IMR-90 (cell line): ENCODE measurements at regions not wholly inside any gene's neighbourhood (a gene's known extent, or its start where the extent isn't known, plus 50 kb on each side); places are given as distances from the start of the nearest gene placed in this dataset.

Source experiments
- ATAC-seq: fragments of 200-7000 bp; cut with Tn5 transposase; 2 replicates; pipeline ENCODE4 v1.9.1; 2020; ENCODE audit warnings: low read depth, mild to moderate bottlenecking, moderate library complexity
- BruUV-seq: library from RNA; stranded (reverse); fragments of 400-500 nt; replicated peaks from 2 replicates; lab custom pipeline; 2021; lab: Mats Ljungman, UMichigan
- CTCF ChIA-PET: fragments of 300-600 bp; formaldehyde crosslinking; extraction: SDS; loops from one replicate; lab custom pipeline; 2021; ENCODE audit warnings: antibody characterized with exemption; lab: Yijun Ruan, JAX
- POLR2A ChIA-PET: fragments of 300-600 bp; sonication (Branson Sonifier 250); formaldehyde crosslinking; loops from one replicate; lab custom pipeline; 2022; ENCODE audit warnings: antibody characterized with exemption; ENCODE audit not compliant: unreplicated experiment; lab: Charles Lee
- DNase-seq: peaks from one replicate; pipeline ENCODE4 v3.0.0; 2013
- H2AFZ ChIP-seq: replicated peaks from 2 replicates; pipeline ENCODE3; 2013; ENCODE audit warnings: low read length, mild to moderate bottlenecking; ENCODE audit not compliant: poor library complexity
- H2AK5ac ChIP-seq: 2 replicates; pipeline ENCODE4 v1.6.1; 2013; ENCODE audit warnings: low read depth, low read length, inconsistent platforms
- H2AK9ac ChIP-seq: replicated peaks from 2 replicates; pipeline ENCODE3; 2013; ENCODE audit warnings: mild to moderate bottlenecking, low read depth, low read length, moderate library complexity; ENCODE audit not compliant: poor library complexity
- H2BK120ac ChIP-seq: 2 replicates; pipeline ENCODE4 v1.6.1; 2013; ENCODE audit warnings: low read depth, low read length, inconsistent platforms
- H2BK15ac ChIP-seq: 3 replicates; pipeline ENCODE4 v1.6.1; 2013; ENCODE audit warnings: low read depth, low read length, inconsistent platforms
- H2BK20ac ChIP-seq: 2 replicates; pipeline ENCODE4 v1.6.1; 2013; ENCODE audit warnings: low read depth, mild to moderate bottlenecking, inconsistent platforms, low read length, moderate library complexity
- H2BK5ac ChIP-seq: 2 replicates; pipeline ENCODE4 v1.6.1; 2013; ENCODE audit warnings: mild to moderate bottlenecking, low read depth, low read length, inconsistent platforms; ENCODE audit not compliant: poor library complexity, severe bottlenecking
- H3K14ac ChIP-seq: replicated peaks from 2 replicates; pipeline ENCODE4 v1.6.1; 2013; ENCODE audit warnings: low read depth, low read length, inconsistent platforms
- H3K18ac ChIP-seq: 2 replicates; pipeline ENCODE4 v1.6.1; 2013; ENCODE audit warnings: low read depth, low read length, control low read depth
- H3K23ac ChIP-seq: 2 replicates; pipeline ENCODE4 v1.6.1; 2013; ENCODE audit warnings: low read depth, low read length, inconsistent platforms
- H3K27ac ChIP-seq: 2 replicates; pipeline ENCODE4 v1.5.1; 2013; ENCODE audit warnings: mild to moderate bottlenecking, control low read depth, low read length; ENCODE audit not compliant: insufficient read depth
- H3K27me3 ChIP-seq: 2 replicates; pipeline ENCODE4 v1.6.1; 2013; ENCODE audit warnings: low read length; ENCODE audit not compliant: control insufficient read depth, insufficient read depth
- H3K36me3 ChIP-seq: 2 replicates; pipeline ENCODE4 v1.6.1; 2013; ENCODE audit warnings: low read length, mixed read lengths; ENCODE audit not compliant: control insufficient read depth, insufficient read depth
- H3K4ac ChIP-seq: 2 replicates; pipeline ENCODE4 v1.6.1; 2013; ENCODE audit warnings: low read depth, low read length, inconsistent platforms
- H3K4me1 ChIP-seq: 2 replicates; pipeline ENCODE4 v1.6.1; 2013; ENCODE audit warnings: low read length, mixed read lengths; ENCODE audit not compliant: control insufficient read depth, insufficient read depth
- H3K4me2 ChIP-seq: 2 replicates; pipeline ENCODE4 v1.6.1; 2013; ENCODE audit warnings: low read depth, mild to moderate bottlenecking, control low read depth, low read length, moderate library complexity
- H3K4me3 ChIP-seq: 2 replicates; pipeline ENCODE4 v1.5.1; 2013; ENCODE audit warnings: low read depth, mild to moderate bottlenecking, control low read depth, low read length, moderate library complexity; ENCODE audit not compliant: insufficient read depth
- H3K56ac ChIP-seq: 2 replicates; pipeline ENCODE4 v1.6.1; 2013; ENCODE audit warnings: low read length, inconsistent platforms; ENCODE audit not compliant: insufficient read depth; ENCODE audit errors: extremely low read depth
- H3K79me1 ChIP-seq, 2 experiments: 2 replicates each; pipeline ENCODE4 v1.6.1; 2013; ENCODE audit warnings: low read length in 2 of 2, inconsistent platforms in 1 of 2, low read depth in 1 of 2
- H3K9ac ChIP-seq: 2 replicates; pipeline ENCODE4 v1.6.1; 2013; ENCODE audit warnings: low read depth, low read length, control low read depth
- H3K9me1 ChIP-seq: 2 replicates; pipeline ENCODE4 v1.6.1; 2013; ENCODE audit warnings: low read length, inconsistent platforms; ENCODE audit not compliant: insufficient read depth
- H3K9me3 ChIP-seq: 2 replicates; pipeline ENCODE4 v1.6.1; 2013; ENCODE audit warnings: low read length; ENCODE audit not compliant: control insufficient read depth, insufficient read depth
- H4K20me1 ChIP-seq: 2 replicates; pipeline ENCODE4 v1.6.1; 2013; ENCODE audit warnings: low read length, inconsistent platforms; ENCODE audit not compliant: insufficient read depth
- H4K5ac ChIP-seq: 2 replicates; pipeline ENCODE4 v1.6.1; 2013; ENCODE audit warnings: mild to moderate bottlenecking, low read depth, low read length, control low read depth
- H4K8ac ChIP-seq, 2 experiments: 2 replicates each; pipeline ENCODE4 v1.6.1; 2013; ENCODE audit warnings: low read depth in 2 of 2, low read length in 2 of 2, control low read depth in 1 of 2, inconsistent platforms in 1 of 2
- H4K91ac ChIP-seq: 2 replicates; pipeline ENCODE4 v1.6.1; 2013; ENCODE audit warnings: low read depth, low read length, inconsistent platforms; ENCODE audit not compliant: insufficient read depth
- BHLHE40 ChIP-seq: fragments of 150-350 bp; IDR thresholded peaks from 2 replicates; pipeline ENCODE4 v1.6.1; 2016; ENCODE audit warnings: mild to moderate bottlenecking, low read depth, low read length
- CEBPB ChIP-seq: IDR thresholded peaks from 2 replicates; pipeline ENCODE4 v1.6.1; 2012; ENCODE audit warnings: low read depth, low read length, improper control_type of control experiment
- CHD1 ChIP-seq: IDR thresholded peaks from 2 replicates; pipeline ENCODE4 v1.6.1; 2012; ENCODE audit warnings: low read depth, low read length, improper control_type of control experiment
- CTCF ChIP-seq: conservative IDR thresholded peaks from 2 replicates; pipeline ENCODE4 v1.5.1; 2012; ENCODE audit warnings: mild to moderate bottlenecking, low read depth, low read length, improper control_type of control experiment
- ELK1 ChIP-seq: fragments of 150-350 bp; IDR thresholded peaks from 2 replicates; pipeline ENCODE4 v1.6.1; 2016; ENCODE audit warnings: low read depth, mild to moderate bottlenecking, low read length, moderate library complexity, borderline replicate concordance
- FOS ChIP-seq: fragments of 150-350 bp; IDR thresholded peaks from 2 replicates; pipeline ENCODE4 v1.6.1; 2016; ENCODE audit warnings: low read depth, low read length
- MAFK ChIP-seq: IDR thresholded peaks from 2 replicates; pipeline ENCODE4 v1.6.1; 2012; ENCODE audit warnings: low read depth, low read length, improper control_type of control experiment
- MAZ ChIP-seq: IDR thresholded peaks from 2 replicates; pipeline ENCODE4 v1.6.1; 2012; ENCODE audit warnings: low read depth, mild to moderate bottlenecking, low read length, improper control_type of control experiment, moderate library complexity, borderline replicate concordance
- MXI1 ChIP-seq: IDR thresholded peaks from 2 replicates; pipeline ENCODE4 v1.6.1; 2012; ENCODE audit warnings: low read depth, mild to moderate bottlenecking, low read length, moderate library complexity, borderline replicate concordance
- NFE2L2 ChIP-seq: fragments of 150-350 bp; IDR thresholded peaks from 2 replicates; pipeline ENCODE4 v1.6.1; 2016; ENCODE audit warnings: low read depth, mild to moderate bottlenecking, low read length
- POLR2A ChIP-seq: IDR thresholded peaks from 2 replicates; pipeline ENCODE4 v1.6.1; 2012; ENCODE audit warnings: mild to moderate bottlenecking, low read depth, low read length
- RAD21 ChIP-seq: IDR thresholded peaks from 2 replicates; pipeline ENCODE4 v1.6.1; 2012; ENCODE audit warnings: low read length, improper control_type of control experiment
- RCOR1 ChIP-seq: IDR thresholded peaks from 2 replicates; pipeline ENCODE4 v1.6.1; 2012; ENCODE audit warnings: mild to moderate bottlenecking, low read length, improper control_type of control experiment; ENCODE audit not compliant: insufficient replicate concordance
- RFX5 ChIP-seq: IDR thresholded peaks from 2 replicates; pipeline ENCODE4 v1.8.0; 2012; ENCODE audit warnings: low read depth, mild to moderate bottlenecking, low read length, moderate library complexity
- SMC3 ChIP-seq: fragments of 150-350 bp; IDR thresholded peaks from 2 replicates; pipeline ENCODE4 v1.6.1; 2016; ENCODE audit warnings: low read depth, mild to moderate bottlenecking, antibody characterized with exemption, low read length, moderate library complexity
- USF2 ChIP-seq: fragments of 150-350 bp; IDR thresholded peaks from 2 replicates; pipeline ENCODE4 v1.6.1; 2017; ENCODE audit warnings: mild to moderate bottlenecking, antibody characterized with exemption, low read length, low read depth
- WGBS, 2 experiments: methylation state at CpG; one replicate each; pipeline versions ENCODE4 v1.1.5 to v1.1.7; 2013; ENCODE audit warnings: missing lambda C conversion rate in 2 of 2; ENCODE audit not compliant: insufficient read length in 1 of 2; ENCODE audit errors: extremely low coverage in 2 of 2; 5-methylcytosine and 5-hydroxymethylcytosine counted together
- dilution Hi-C: fragments of 300-500 bp; cut with HindIII; formaldehyde crosslinking; loops from one replicate; pipeline ENCODE4 v1.14.3; 2018; ENCODE audit warnings: low sequenced_read_pairs; ENCODE audit not compliant: unreplicated experiment
- in situ Hi-C: fragments of 300-500 bp; cut with MboI; formaldehyde crosslinking; loops from 3 replicates; pipeline ENCODE4 v1.14.3; 2019; ENCODE audit warnings: low sequenced_read_pairs, inconsistent platforms, mixed read lengths
- intact Hi-C: fragments of 100-400 bp; cut with micrococcal nuclease; formaldehyde crosslinking; loops from 2 replicates; pipeline ENCODE4 v1.10.0; 2022

GRCh38 chr2:219905640-219906039, 278.2 kb downstream of the SLC4A3 start:
- 79% methylated on average over 2 of the region's 2 CpGs; no CpG with 5 or more reads in 1 of the 2 experiments for whole genome bisulfite sequencing, 2 experiments
- POLR2A ChIA-PET, result no interaction called here
- no peak for DNase-seq

More at GRCh38 chr2:219905640-219906039, 278.2 kb downstream of the SLC4A3 start:
- no peak for TF ChIP-seq CHD1
- no peak for TF ChIP-seq POLR2A
- no peak for TF ChIP-seq CTCF
- no peak for TF ChIP-seq MXI1
- no peak for TF ChIP-seq RCOR1
- TF ChIP-seq USF2, result no peak
- no peak for TF ChIP-seq MAFK
- TF ChIP-seq BHLHE40, result no peak
- TF ChIP-seq MAZ, result no peak
- no peak for TF ChIP-seq ELK1
- no peak for TF ChIP-seq SMC3
- no peak for TF ChIP-seq RFX5
- no peak for TF ChIP-seq RAD21
- TF ChIP-seq FOS, result no peak
- TF ChIP-seq CEBPB, result no peak
- no peak for TF ChIP-seq NFE2L2
- in situ Hi-C loops (no loop called here), intact Hi-C loops (no loop called here), dilution Hi-C loops (no loop called here)
- H3K14ac ChIP-seq, result no peak overlapping the region
- H3K9ac ChIP-seq, result no peak overlapping the region
- H2AK5ac ChIP-seq, result no peak overlapping the region
- H2AFZ ChIP-seq, result no peak overlapping the region
- no peak overlapping the region for H2AK9ac ChIP-seq
- no peaks in the 10 kb centered on the region for H3K36me3 ChIP-seq
- H3K56ac ChIP-seq, result no peak overlapping the region
- CTCF ChIA-PET, result no interaction called here
- H3K4me2 ChIP-seq, result no peak overlapping the region
- H4K5ac ChIP-seq, result no peak overlapping the region
- no peak overlapping the region for H2BK20ac ChIP-seq
- H4K20me1 ChIP-seq, result no peaks in the 10 kb centered on the region
- ATAC-seq, result no peak
- no peak overlapping the region for H2BK5ac ChIP-seq
- no peaks in the 10 kb centered on the region for H3K4me1 ChIP-seq
- no peak overlapping the region for H3K23ac ChIP-seq
- no peak overlapping the region for H2BK120ac ChIP-seq
- BruUV-seq, result no TSS peak
- no peaks in the 10 kb centered on the region for H3K79me1 ChIP-seq
- H2BK15ac ChIP-seq, result no peak overlapping the region
- H3K27me3 ChIP-seq, result peaks cover 6% of the 10 kb centered on the region
- H3K9me1 ChIP-seq, result no peaks in the 10 kb centered on the region
- no peak overlapping the region for H3K18ac ChIP-seq
- no peak overlapping the region for H3K27ac ChIP-seq
- H3K4me3 ChIP-seq, result no peak overlapping the region
- no peaks in the 10 kb centered on the region for H3K9me3 ChIP-seq
- no peak overlapping the region for H3K4ac ChIP-seq
- no peak overlapping the region for H4K91ac ChIP-seq
- no peak overlapping the region for H4K8ac ChIP-seq
